Loucy (cell line): ENCODE measurements at regions not wholly inside any gene's neighbourhood (a gene's known extent, or its start where the extent isn't known, plus 50 kb on each side); places are given as distances from the start of the nearest gene placed in this dataset.

Source experiments
- CTCF ChIP-seq: fragments of 200-600 bp; sonication (generic); conservative IDR thresholded peaks from 2 replicates; pipeline ENCODE4 v1.5.1; 2014; ENCODE audit warnings: mild to moderate bottlenecking, antibody characterized with exemption, low read length
- EZH2phosphoT487 ChIP-seq: fragments of 200-600 bp; IDR thresholded peaks from 2 replicates; pipeline ENCODE4 v1.6.1; 2018; ENCODE audit warnings: antibody characterized with exemption, mild to moderate bottlenecking, moderate library complexity, borderline replicate concordance

- TF ChIP-seq EZH2phosphoT487 (no peak), CTCF (no peak)
These were observed 233.6 kb downstream of the SYK start for GRCh38 chr9:91034976-91035824.
